Activated naive CD8-positive, alpha-beta T cell treated with anti-CD3 and anti-CD28 coated beads, Interleukin-2, amount 50 U/mL, for 24 hours (primary cell): ENCODE measurements at regions not wholly inside any gene's neighbourhood (a gene's known extent, or its start where the extent isn't known, plus 50 kb on each side); places are given as distances from the start of the nearest gene placed in this dataset.
A peak's percentile ranks its signal among the peaks of the same experiment; 100 is the strongest.

ENCODE experiments used
- ATAC-seq: fragments of 150-1000 bp; cut with Tn5 transposase; one replicate; pipeline ENCODE4 v1.10.0; 2021
- DNase-seq: peaks from one replicate; pipeline ENCODE4 v3.0.0; 2021
- H3K27ac Mint-ChIP-seq: one replicate; pipeline ENCODE4 v1.8.0; 2021; ENCODE audit warnings: mild to moderate bottlenecking, mixed read lengths
- H3K27me3 Mint-ChIP-seq: one replicate; pipeline ENCODE4 v1.8.0; 2021; ENCODE audit warnings: mixed read lengths
- H3K36me3 Mint-ChIP-seq: one replicate; pipeline ENCODE4 v1.8.0; 2021; ENCODE audit warnings: low read depth, mixed read lengths
- H3K4me1 Mint-ChIP-seq: one replicate; pipeline ENCODE4 v1.8.0; 2021; ENCODE audit warnings: mixed read lengths
- H3K4me3 Mint-ChIP-seq: one replicate; pipeline ENCODE4 v1.8.0; 2021; ENCODE audit warnings: mild to moderate bottlenecking, moderate library complexity, mixed read lengths
- H3K9me3 Mint-ChIP-seq: one replicate; pipeline ENCODE4 v1.8.0; 2021; ENCODE audit warnings: mixed read lengths

- Mint-ChIP-seq H3K4me1 (peaks cover 2% of the 10 kb centered on the region), H3K4me3 (no peak overlapping the region), H3K27ac (no peak overlapping the region), H3K9me3 (no peaks in the 10 kb centered on the region), H3K27me3 (no peaks in the 10 kb centered on the region), H3K36me3 (no peaks in the 10 kb centered on the region)
- ATAC-seq: no peak
- DNase-seq: no peak
Measured at GRCh38 chr2:55109219-55109891, 59.1 kb upstream of the RTN4 start.

- H3K4me1 Mint-ChIP-seq: peaks cover 2% of the 10 kb centered on the region
- H3K27ac Mint-ChIP-seq: no peak overlapping the region
- no peak overlapping the region for H3K4me3 Mint-ChIP-seq
- DNase-seq: no peak
- no peak for ATAC-seq
- no peaks in the 10 kb centered on the region for H3K36me3 Mint-ChIP-seq
- no peaks in the 10 kb centered on the region for H3K27me3 Mint-ChIP-seq
- H3K9me3 Mint-ChIP-seq: no peaks in the 10 kb centered on the region
Measured at GRCh38 chr2:55108456-55109160, 58.4 kb upstream of the RTN4 start.

- Mint-ChIP-seq H3K27ac (no peak overlapping the region), H3K36me3 (no peaks in the 10 kb centered on the region), H3K4me3 (no peak overlapping the region), H3K4me1 (no peaks in the 10 kb centered on the region), H3K27me3 (no peaks in the 10 kb centered on the region), H3K9me3 (no peaks in the 10 kb centered on the region)
- ATAC-seq: no peak
- DNase-seq: no peak
Measured at GRCh38 chr2:55107436-55107835, 57.2 kb upstream of the RTN4 start.

GRCh38 chr2:55106148-55106547, 55.9 kb upstream of the RTN4 start:
- H3K27me3 Mint-ChIP-seq: no peaks in the 10 kb centered on the region
- H3K36me3 Mint-ChIP-seq: no peaks in the 10 kb centered on the region
- H3K27ac Mint-ChIP-seq: no peak overlapping the region
- no peaks in the 10 kb centered on the region for H3K9me3 Mint-ChIP-seq
- no peak overlapping the region for H3K4me3 Mint-ChIP-seq
- DNase-seq: no peak
- ATAC-seq: no peak
- H3K4me1 Mint-ChIP-seq: no peaks in the 10 kb centered on the region

- DNase-seq (no peak), ATAC-seq (no peak)
- Mint-ChIP-seq H3K4me1 (no peaks in the 10 kb centered on the region), H3K36me3 (no peaks in the 10 kb centered on the region), H3K9me3 (no peaks in the 10 kb centered on the region), H3K4me3 (no peak overlapping the region), H3K27ac (no peak overlapping the region), H3K27me3 (no peaks in the 10 kb centered on the region)
Measured at GRCh38 chr2:55105456-55105855, 55.2 kb upstream of the RTN4 start.

- Mint-ChIP-seq H3K27ac (no peak overlapping the region), H3K4me3 (no peak overlapping the region), H3K4me1 (peaks cover 13% of the 10 kb centered on the region), H3K36me3 (no peaks in the 10 kb centered on the region), H3K27me3 (no peaks in the 10 kb centered on the region), H3K9me3 (no peaks in the 10 kb centered on the region)
- DNase-seq (no peak), ATAC-seq (no peak)
Measured at GRCh38 chr2:55103046-55103445, 52.8 kb upstream of the RTN4 start.

- Mint-ChIP-seq H3K9me3 (no peaks in the 10 kb centered on the region), H3K4me3 (no peak overlapping the region)
- no peak for DNase-seq
Measured at GRCh38 chr2:55102056-55102812, 52.0 kb upstream of the RTN4 start.

GRCh38 chr2:55101466-55101865, 51.2 kb upstream of the RTN4 start:
- ATAC-seq (no peak), DNase-seq (no peak)
- Mint-ChIP-seq H3K36me3 (no peaks in the 10 kb centered on the region), H3K27ac (no peak overlapping the region), H3K4me3 (no peak overlapping the region), H3K4me1 (peaks cover 13% of the 10 kb centered on the region), H3K27me3 (no peaks in the 10 kb centered on the region), H3K9me3 (no peaks in the 10 kb centered on the region)

More at GRCh38 chr2:55102056-55102812, 52.0 kb upstream of the RTN4 start:
- Mint-ChIP-seq H3K36me3 (no peaks in the 10 kb centered on the region), H3K27ac (no peak overlapping the region), H3K27me3 (no peaks in the 10 kb centered on the region), H3K4me1 (peaks cover 13% of the 10 kb centered on the region)
- ATAC-seq: no peak

GRCh38 chr2:55099878-55100820, 49.9 kb upstream of the RTN4 start:
- no peak for ATAC-seq
- no peaks in the 10 kb centered on the region for H3K27me3 Mint-ChIP-seq
- no peaks in the 10 kb centered on the region for H3K9me3 Mint-ChIP-seq
- no peak for DNase-seq
- peaks cover 13% of the 10 kb centered on the region for H3K4me1 Mint-ChIP-seq
- no peak overlapping the region for H3K4me3 Mint-ChIP-seq
- no peaks in the 10 kb centered on the region for H3K36me3 Mint-ChIP-seq
- peak overlapping the region; percentile 41 for H3K27ac Mint-ChIP-seq
